Ovary (tissue), 3 donors: ENCODE measurements at regions not wholly inside any gene's neighbourhood (a gene's known extent, or its start where the extent isn't known, plus 50 kb on each side); places are given as distances from the start of the nearest gene placed in this dataset.

Experiments
- EP300 ChIP-seq: sonication (generic); formaldehyde crosslinking; IDR thresholded peaks from one replicate; pipeline ENCODE4 v1.6.1; 2017; ENCODE audit warnings: antibody characterized with exemption
- POLR2A ChIP-seq: fragments of 450-650 bp; IDR thresholded peaks from one replicate; pipeline ENCODE4 v1.6.1; 2017; ENCODE audit warnings: antibody characterized with exemption, mild to moderate bottlenecking, moderate library complexity
- TF ChIP-seq, protein P1 (sequence below), 3 donors: fragments of 450-650 bp in 2 of 3; fragments of 200-600 bp in 1 of 3; IDR thresholded peaks; one replicate each; pipeline versions ENCODE4 v1.5.1 to v1.8.0; 2016 to 2022; ENCODE audit warnings: antibody characterized with exemption in 3 of 3, mild to moderate bottlenecking in 1 of 3
- donor health status: DM: no; HTN: no; CAD: no.

DNA sequence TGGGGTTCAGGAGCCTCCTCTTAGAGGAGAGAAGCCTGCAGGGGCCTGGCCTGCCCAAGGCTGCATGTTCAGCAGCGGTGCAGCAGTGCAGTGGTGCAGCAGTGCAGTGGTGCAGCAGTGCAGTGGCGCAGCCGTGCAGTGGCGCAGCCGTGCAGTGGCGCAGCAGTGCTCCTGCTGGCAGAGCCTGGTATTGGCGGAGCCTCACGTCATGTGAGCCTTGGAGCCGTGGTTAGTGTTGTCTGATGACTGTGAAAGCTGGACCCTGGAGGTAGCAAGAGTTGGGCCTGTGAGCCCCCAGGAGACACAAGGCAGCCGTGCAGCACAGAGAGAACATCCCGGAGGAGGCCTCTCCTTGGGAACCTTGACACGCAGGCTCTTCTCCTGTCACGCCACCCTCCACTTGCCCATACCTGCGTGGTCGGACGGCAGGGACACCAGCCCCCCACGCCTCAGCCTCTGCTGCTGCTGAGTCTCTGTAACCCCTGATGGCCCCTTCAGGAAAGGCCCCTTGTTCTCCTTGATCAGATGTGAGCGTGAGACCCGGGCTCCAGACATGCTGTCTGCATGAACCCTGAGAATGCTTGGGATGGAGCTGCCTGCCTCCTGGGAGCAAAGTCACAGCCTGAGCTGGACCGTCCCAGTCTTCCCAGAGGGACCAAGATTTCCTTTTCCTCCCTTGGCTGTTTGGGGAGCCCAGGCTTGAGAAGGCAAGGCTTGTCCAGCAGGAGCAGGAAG lies 193.7 kb downstream of the KIF26A start:
- TF ChIP-seq, protein P1, sequence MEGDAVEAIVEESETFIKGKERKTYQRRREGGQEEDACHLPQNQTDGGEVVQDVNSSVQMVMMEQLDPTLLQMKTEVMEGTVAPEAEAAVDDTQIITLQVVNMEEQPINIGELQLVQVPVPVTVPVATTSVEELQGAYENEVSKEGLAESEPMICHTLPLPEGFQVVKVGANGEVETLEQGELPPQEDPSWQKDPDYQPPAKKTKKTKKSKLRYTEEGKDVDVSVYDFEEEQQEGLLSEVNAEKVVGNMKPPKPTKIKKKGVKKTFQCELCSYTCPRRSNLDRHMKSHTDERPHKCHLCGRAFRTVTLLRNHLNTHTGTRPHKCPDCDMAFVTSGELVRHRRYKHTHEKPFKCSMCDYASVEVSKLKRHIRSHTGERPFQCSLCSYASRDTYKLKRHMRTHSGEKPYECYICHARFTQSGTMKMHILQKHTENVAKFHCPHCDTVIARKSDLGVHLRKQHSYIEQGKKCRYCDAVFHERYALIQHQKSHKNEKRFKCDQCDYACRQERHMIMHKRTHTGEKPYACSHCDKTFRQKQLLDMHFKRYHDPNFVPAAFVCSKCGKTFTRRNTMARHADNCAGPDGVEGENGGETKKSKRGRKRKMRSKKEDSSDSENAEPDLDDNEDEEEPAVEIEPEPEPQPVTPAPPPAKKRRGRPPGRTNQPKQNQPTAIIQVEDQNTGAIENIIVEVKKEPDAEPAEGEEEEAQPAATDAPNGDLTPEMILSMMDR (IDR thresholded peaks at IDR 0.05) = no peak
- TF ChIP-seq POLR2A (no peak), EP300 (no peak)
